HCT116 (cell line): ENCODE measurements at regions not wholly inside any gene's neighbourhood (a gene's known extent, or its start where the extent isn't known, plus 50 kb on each side); places are given as distances from the start of the nearest gene placed in this dataset.

Experiments used
- ATAC-seq: fragments of 200-7000 bp; cut with Tn5 transposase; 2 replicates; pipeline ENCODE4 v1.9.1; 2020; ENCODE audit warnings: mild to moderate bottlenecking, moderate library complexity
- BruUV-seq: library from RNA; stranded (reverse); fragments of 400-500 nt; replicated peaks from 2 replicates; lab custom pipeline; 2021; lab: Mats Ljungman, UMichigan
- CTCF ChIA-PET: fragments of 300-600 bp; sonication (Branson Sonifier 250); formaldehyde crosslinking; loops from one replicate; lab custom pipeline; 2021; ENCODE audit warnings: antibody characterized with exemption; lab: Charles Lee
- POLR2A ChIA-PET: fragments of 300-600, 350-600 bp; sonication (Branson Sonifier 250); formaldehyde crosslinking; loops from one replicate; lab custom pipeline; 2021; ENCODE audit warnings: antibody characterized with exemption; lab: Charles Lee
- RAD21 ChIA-PET, 2 experiments: fragments of 300-600 bp; sonication (Branson Sonifier 250); formaldehyde crosslinking; loops; one replicate each; lab custom pipeline; 2023; ENCODE audit warnings: low total read pairs in 2 of 2; ENCODE audit not compliant: uncharacterized antibody in 2 of 2, unreplicated experiment in 2 of 2, low non-redundant PET in 1 of 2; lab: Charles Lee
- DNase-seq: peaks from one replicate; pipeline ENCODE4 v3.0.0-alpha.2; 2010; ENCODE audit warnings: low read depth, low spot score
- H2AFZ ChIP-seq: fragments of 200-600 bp; shearing (Covaris generic), sonication (generic); 2 replicates; pipeline ENCODE4 v1.6.1; 2017; ENCODE audit warnings: low read depth, mixed run types, mixed read lengths, antibody characterized with exemption, low read length; ENCODE audit not compliant: poor library complexity, severe bottlenecking
- H3K27ac ChIP-seq: 2 replicates; pipeline ENCODE4 v1.5.1; 2012; ENCODE audit warnings: low read depth, low read length
- H3K27me3 ChIP-seq: fragments of 200-600 bp; sonication (generic); 2 replicates; pipeline ENCODE4 v1.6.1; 2016; ENCODE audit warnings: mixed run types, low read length, mixed read lengths; ENCODE audit not compliant: insufficient read depth
- H3K36me3 ChIP-seq, 2 experiments: fragments of 200-500 bp in 1 of 2; fragments of 200-600 bp in 1 of 2; sonication (Bioruptor generic) in 1 of 2; sonication (generic) in 1 of 2; 2 replicates each; pipeline versions ENCODE4 v1.5.1 to v1.6.1; 2014 to 2016; ENCODE audit warnings: low read length in 2 of 2, inconsistent platforms in 1 of 2, mixed read lengths in 1 of 2, mixed run types in 1 of 2; ENCODE audit not compliant: insufficient read depth in 2 of 2, control insufficient read depth in 1 of 2
- H3K4me1 ChIP-seq, 2 experiments: fragments of 200-600 bp in 1 of 2; sonication (generic) in 1 of 2; 2 replicates each; pipeline versions ENCODE4 v1.5.1 to v1.6.1; 2012 to 2017; ENCODE audit warnings: low read length in 2 of 2, inconsistent platforms in 1 of 2, mild to moderate bottlenecking in 1 of 2, mixed read lengths in 1 of 2, mixed run types in 1 of 2, moderate library complexity in 1 of 2; ENCODE audit not compliant: insufficient read depth in 2 of 2, control insufficient read depth in 1 of 2
- H3K4me2 ChIP-seq: fragments of 200-600 bp; sonication (generic); 2 replicates; pipeline ENCODE4 v1.6.1; 2017; ENCODE audit warnings: mixed run types, low read length, mixed read lengths
- H3K4me3 ChIP-seq, 2 experiments: fragments of 200-600 bp in 1 of 2; sonication (generic) in 1 of 2; replicated peaks in 1 of 2; 2 replicates each; pipeline ENCODE4 v1.5.1; 2011 to 2016; ENCODE audit warnings: low read length in 2 of 2, control low read depth in 1 of 2, low read depth in 1 of 2, mild to moderate bottlenecking in 1 of 2, mixed read lengths in 1 of 2, mixed run types in 1 of 2
- H3K79me2 ChIP-seq: fragments of 200-600 bp; sonication (generic); 2 replicates; pipeline ENCODE4 v1.6.1; 2017; ENCODE audit warnings: mild to moderate bottlenecking, mixed run types, low read length, moderate library complexity, mixed read lengths; ENCODE audit not compliant: insufficient read depth
- H3K9ac ChIP-seq: fragments of 200-600 bp; sonication (generic); 2 replicates; pipeline ENCODE4 v1.6.1; 2016; ENCODE audit warnings: low read length, mixed read lengths
- H3K9me2 ChIP-seq: fragments of 200-600 bp; sonication (generic), shearing (Covaris generic); 2 replicates; pipeline ENCODE4 v1.6.1; 2017; ENCODE audit warnings: mixed run types, mild to moderate bottlenecking, moderate library complexity; ENCODE audit not compliant: insufficient read depth
- H3K9me3 ChIP-seq, 2 experiments: fragments of 200-500 bp in 1 of 2; fragments of 200-600 bp in 1 of 2; sonication (Bioruptor generic) in 1 of 2; sonication (generic) in 1 of 2; 2 replicates each; pipeline ENCODE4 v1.6.1; 2014 to 2017; ENCODE audit warnings: low read length in 2 of 2, mixed read lengths in 2 of 2, inconsistent platforms in 1 of 2, low read depth in 1 of 2, mild to moderate bottlenecking in 1 of 2, mixed run types in 1 of 2, moderate library complexity in 1 of 2; ENCODE audit not compliant: control insufficient read depth in 1 of 2, insufficient read depth in 1 of 2
- H4K20me1 ChIP-seq: fragments of 200-600 bp; sonication (generic), shearing (Covaris generic); 2 replicates; pipeline ENCODE4 v1.6.1; 2017; ENCODE audit warnings: mixed run types, mild to moderate bottlenecking, moderate library complexity; ENCODE audit not compliant: insufficient read depth
- CBX3 ChIP-seq: IDR thresholded peaks from 2 replicates; pipeline ENCODE4 v1.6.1; 2012; ENCODE audit warnings: low read depth
- ELF1 ChIP-seq: IDR thresholded peaks from 2 replicates; pipeline ENCODE4 v1.6.1; 2012; ENCODE audit warnings: low read depth, borderline replicate concordance
- EZH2 ChIP-seq: fragments of 200-600 bp; sonication (generic); IDR thresholded peaks from 2 replicates; pipeline ENCODE4 v1.6.1; 2017; ENCODE audit warnings: antibody characterized with exemption, mixed run types
- FOSL1 ChIP-seq: IDR thresholded peaks from 2 replicates; pipeline ENCODE4 v1.6.1; 2012; ENCODE audit warnings: low read depth
- JUND ChIP-seq: IDR thresholded peaks from 2 replicates; pipeline ENCODE4 v1.6.1; 2012
- POLR2A ChIP-seq: IDR thresholded peaks from 2 replicates; pipeline ENCODE4 v1.7.0; 2011; ENCODE audit warnings: borderline replicate concordance; ENCODE audit not compliant: insufficient read depth, insufficient read length; ENCODE audit errors: extremely low read depth
- POLR2AphosphoS5 ChIP-seq: IDR thresholded peaks from 2 replicates; pipeline ENCODE4 v1.6.1; 2011; ENCODE audit warnings: mild to moderate bottlenecking, low read depth, low read length, moderate library complexity
- RAD21 ChIP-seq: IDR thresholded peaks from 2 replicates; pipeline ENCODE4 v1.6.1; 2012; ENCODE audit warnings: low read depth, mild to moderate bottlenecking
- SIN3A ChIP-seq: IDR thresholded peaks from 2 replicates; pipeline ENCODE4 v1.6.1; 2012; ENCODE audit warnings: low read depth
- SP1 ChIP-seq: IDR thresholded peaks from 2 replicates; pipeline ENCODE4 v1.6.1; 2012; ENCODE audit warnings: low read depth
- SRF ChIP-seq: IDR thresholded peaks from 2 replicates; pipeline ENCODE4 v1.6.1; 2012; ENCODE audit warnings: low read depth
- TCF7L2 ChIP-seq: IDR thresholded peaks from 2 replicates; pipeline ENCODE4 v1.7.0; 2011; ENCODE audit warnings: borderline replicate concordance, inconsistent platforms; ENCODE audit not compliant: insufficient read depth, insufficient read length; ENCODE audit errors: extremely low read depth
- YY1 ChIP-seq: IDR thresholded peaks from 2 replicates; pipeline ENCODE4 v1.6.1; 2011; ENCODE audit warnings: low read length, low read depth, moderate library complexity, mild to moderate bottlenecking; ENCODE audit not compliant: insufficient replicate concordance; ENCODE audit errors: extremely low read depth
- ZFX ChIP-seq: fragments of 450-650 bp; IDR thresholded peaks from 2 replicates; pipeline ENCODE4 v1.6.1; 2017
- ZNF274 ChIP-seq: fragments of 200-500 bp; sonication (Bioruptor generic); IDR thresholded peaks from 2 replicates; pipeline ENCODE4 v1.6.1; 2014; ENCODE audit warnings: mild to moderate bottlenecking, low read depth, low read length, inconsistent platforms
- intact Hi-C: fragments of 100-400 bp; cut with micrococcal nuclease; formaldehyde crosslinking; loops from 2 replicates; pipeline ENCODE4 v1.10.0; 2022
- TF ChIP-seq, protein P1 (sequence below), 3 experiments: fragments of 200-600 bp in 1 of 3; sonication (generic) in 1 of 3; IDR thresholded peaks in 2 of 3; conservative IDR thresholded peaks in 1 of 3; 2 replicates each; pipeline ENCODE4 v1.5.1; 2012 to 2017; ENCODE audit warnings: low read depth in 2 of 3, low read length in 2 of 3, antibody characterized with exemption in 1 of 3, borderline replicate concordance in 1 of 3, control low read depth in 1 of 3, mild to moderate bottlenecking in 1 of 3, mixed read lengths in 1 of 3, mixed run types in 1 of 3, moderate library complexity in 1 of 3; ENCODE audit not compliant: insufficient read depth in 1 of 3
- TF ChIP-seq, protein P2 (sequence below): IDR thresholded peaks from 2 replicates; pipeline ENCODE4 v1.6.1; 2012
- TF ChIP-seq, protein P3 (sequence below): IDR thresholded peaks from 2 replicates; pipeline ENCODE4 v1.6.1; 2011; ENCODE audit warnings: mild to moderate bottlenecking, low read length, moderate library complexity; ENCODE audit not compliant: insufficient replicate concordance; ENCODE audit errors: extremely low read depth
- TF ChIP-seq, protein P4 (sequence below): IDR thresholded peaks from 2 replicates; pipeline ENCODE4 v1.6.1; 2012
- TF ChIP-seq, protein P5 (sequence below): IDR thresholded peaks from 2 replicates; pipeline ENCODE4 v1.6.1; 2012; ENCODE audit warnings: low read depth

DNA sequence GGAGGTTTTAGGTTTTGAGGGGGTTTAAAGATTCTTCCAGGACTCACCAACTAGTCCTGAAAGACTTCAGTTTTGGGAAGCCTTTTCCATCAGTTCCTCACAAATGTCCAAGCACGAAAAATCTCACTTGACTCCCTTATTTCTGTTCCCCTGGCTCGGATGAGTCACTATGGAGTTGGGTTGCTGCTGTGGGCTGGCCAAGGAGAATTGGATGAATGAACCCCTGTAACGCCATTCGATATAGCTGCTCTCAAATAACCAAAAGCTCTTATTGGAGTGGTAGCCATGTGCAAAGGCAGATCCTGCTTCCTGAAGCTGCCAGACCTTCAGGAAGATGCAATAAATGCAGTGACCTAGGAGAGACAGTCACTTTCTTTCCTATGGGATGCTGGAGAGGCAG, 417.0 kb downstream of the ZNF521 start:
- Histone ChIP-seq H3K79me2 (no peaks in the 10 kb centered on the region), H3K27ac (no peak overlapping the region), H3K27me3 (0 out of 2 replicates have a peak, but pooled peaks cover 2% of the 10 kb centered on the region), H3K9me3 (no peaks in the 10 kb centered on the region; a peak in 1 of 4 replicates), H3K9me2 (no peaks in the 10 kb centered on the region), H3K36me3 (no peaks in the 10 kb centered on the region), H3K9ac (no peak overlapping the region), H2AFZ (no peak overlapping the region), H4K20me1 (no peaks in the 10 kb centered on the region), H3K4me2 (no peak overlapping the region), H3K4me3 (no peak overlapping the region), H3K4me1 (no peaks in the 10 kb centered on the region)
- no peak for TF ChIP-seq SRF
- no peak for TF ChIP-seq RAD21
- TF ChIP-seq POLR2AphosphoS5 = no peak
- no peak for TF ChIP-seq SIN3A
- TF ChIP-seq, protein P1, sequence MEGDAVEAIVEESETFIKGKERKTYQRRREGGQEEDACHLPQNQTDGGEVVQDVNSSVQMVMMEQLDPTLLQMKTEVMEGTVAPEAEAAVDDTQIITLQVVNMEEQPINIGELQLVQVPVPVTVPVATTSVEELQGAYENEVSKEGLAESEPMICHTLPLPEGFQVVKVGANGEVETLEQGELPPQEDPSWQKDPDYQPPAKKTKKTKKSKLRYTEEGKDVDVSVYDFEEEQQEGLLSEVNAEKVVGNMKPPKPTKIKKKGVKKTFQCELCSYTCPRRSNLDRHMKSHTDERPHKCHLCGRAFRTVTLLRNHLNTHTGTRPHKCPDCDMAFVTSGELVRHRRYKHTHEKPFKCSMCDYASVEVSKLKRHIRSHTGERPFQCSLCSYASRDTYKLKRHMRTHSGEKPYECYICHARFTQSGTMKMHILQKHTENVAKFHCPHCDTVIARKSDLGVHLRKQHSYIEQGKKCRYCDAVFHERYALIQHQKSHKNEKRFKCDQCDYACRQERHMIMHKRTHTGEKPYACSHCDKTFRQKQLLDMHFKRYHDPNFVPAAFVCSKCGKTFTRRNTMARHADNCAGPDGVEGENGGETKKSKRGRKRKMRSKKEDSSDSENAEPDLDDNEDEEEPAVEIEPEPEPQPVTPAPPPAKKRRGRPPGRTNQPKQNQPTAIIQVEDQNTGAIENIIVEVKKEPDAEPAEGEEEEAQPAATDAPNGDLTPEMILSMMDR (IDR thresholded peaks at IDR 0.05 in 2 of 3, conservative IDR thresholded peaks at IDR 0.05 in 1 of 3; ENCODE audit: borderline replicate concordance in 1 of 3, insufficient read depth in 1 of 3, low read depth in 2 of 3, low read length in 2 of 3) = no peak
- TF ChIP-seq SP1 = no peak
- no peak for TF ChIP-seq EZH2
- TF ChIP-seq POLR2A = no peak
- TF ChIP-seq, protein P2, sequence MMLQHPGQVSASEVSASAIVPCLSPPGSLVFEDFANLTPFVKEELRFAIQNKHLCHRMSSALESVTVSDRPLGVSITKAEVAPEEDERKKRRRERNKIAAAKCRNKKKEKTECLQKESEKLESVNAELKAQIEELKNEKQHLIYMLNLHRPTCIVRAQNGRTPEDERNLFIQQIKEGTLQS = no peak
- TF ChIP-seq, protein P3, sequence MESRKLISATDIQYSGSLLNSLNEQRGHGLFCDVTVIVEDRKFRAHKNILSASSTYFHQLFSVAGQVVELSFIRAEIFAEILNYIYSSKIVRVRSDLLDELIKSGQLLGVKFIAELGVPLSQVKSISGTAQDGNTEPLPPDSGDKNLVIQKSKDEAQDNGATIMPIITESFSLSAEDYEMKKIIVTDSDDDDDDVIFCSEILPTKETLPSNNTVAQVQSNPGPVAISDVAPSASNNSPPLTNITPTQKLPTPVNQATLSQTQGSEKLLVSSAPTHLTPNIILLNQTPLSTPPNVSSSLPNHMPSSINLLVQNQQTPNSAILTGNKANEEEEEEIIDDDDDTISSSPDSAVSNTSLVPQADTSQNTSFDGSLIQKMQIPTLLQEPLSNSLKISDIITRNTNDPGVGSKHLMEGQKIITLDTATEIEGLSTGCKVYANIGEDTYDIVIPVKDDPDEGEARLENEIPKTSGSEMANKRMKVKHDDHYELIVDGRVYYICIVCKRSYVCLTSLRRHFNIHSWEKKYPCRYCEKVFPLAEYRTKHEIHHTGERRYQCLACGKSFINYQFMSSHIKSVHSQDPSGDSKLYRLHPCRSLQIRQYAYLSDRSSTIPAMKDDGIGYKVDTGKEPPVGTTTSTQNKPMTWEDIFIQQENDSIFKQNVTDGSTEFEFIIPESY = no peak
- no peak for TF ChIP-seq ZNF274
- TF ChIP-seq ELF1 = no peak
- no peak for TF ChIP-seq FOSL1
- no peak for TF ChIP-seq TCF7L2
- TF ChIP-seq, protein P4, sequence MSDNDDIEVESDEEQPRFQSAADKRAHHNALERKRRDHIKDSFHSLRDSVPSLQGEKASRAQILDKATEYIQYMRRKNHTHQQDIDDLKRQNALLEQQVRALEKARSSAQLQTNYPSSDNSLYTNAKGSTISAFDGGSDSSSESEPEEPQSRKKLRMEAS = no peak
- no peak for TF ChIP-seq JUND
- TF ChIP-seq ZFX = no peak
- TF ChIP-seq, protein P5, sequence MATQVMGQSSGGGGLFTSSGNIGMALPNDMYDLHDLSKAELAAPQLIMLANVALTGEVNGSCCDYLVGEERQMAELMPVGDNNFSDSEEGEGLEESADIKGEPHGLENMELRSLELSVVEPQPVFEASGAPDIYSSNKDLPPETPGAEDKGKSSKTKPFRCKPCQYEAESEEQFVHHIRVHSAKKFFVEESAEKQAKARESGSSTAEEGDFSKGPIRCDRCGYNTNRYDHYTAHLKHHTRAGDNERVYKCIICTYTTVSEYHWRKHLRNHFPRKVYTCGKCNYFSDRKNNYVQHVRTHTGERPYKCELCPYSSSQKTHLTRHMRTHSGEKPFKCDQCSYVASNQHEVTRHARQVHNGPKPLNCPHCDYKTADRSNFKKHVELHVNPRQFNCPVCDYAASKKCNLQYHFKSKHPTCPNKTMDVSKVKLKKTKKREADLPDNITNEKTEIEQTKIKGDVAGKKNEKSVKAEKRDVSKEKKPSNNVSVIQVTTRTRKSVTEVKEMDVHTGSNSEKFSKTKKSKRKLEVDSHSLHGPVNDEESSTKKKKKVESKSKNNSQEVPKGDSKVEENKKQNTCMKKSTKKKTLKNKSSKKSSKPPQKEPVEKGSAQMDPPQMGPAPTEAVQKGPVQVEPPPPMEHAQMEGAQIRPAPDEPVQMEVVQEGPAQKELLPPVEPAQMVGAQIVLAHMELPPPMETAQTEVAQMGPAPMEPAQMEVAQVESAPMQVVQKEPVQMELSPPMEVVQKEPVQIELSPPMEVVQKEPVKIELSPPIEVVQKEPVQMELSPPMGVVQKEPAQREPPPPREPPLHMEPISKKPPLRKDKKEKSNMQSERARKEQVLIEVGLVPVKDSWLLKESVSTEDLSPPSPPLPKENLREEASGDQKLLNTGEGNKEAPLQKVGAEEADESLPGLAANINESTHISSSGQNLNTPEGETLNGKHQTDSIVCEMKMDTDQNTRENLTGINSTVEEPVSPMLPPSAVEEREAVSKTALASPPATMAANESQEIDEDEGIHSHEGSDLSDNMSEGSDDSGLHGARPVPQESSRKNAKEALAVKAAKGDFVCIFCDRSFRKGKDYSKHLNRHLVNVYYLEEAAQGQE = no peak
- no peak for TF ChIP-seq CBX3
- TF ChIP-seq YY1 = no peak
- ChIA-PET CTCF (no interaction called here), RAD21 (no interaction called here), POLR2A (no interaction called here)
- BruUV-seq = no TSS peak
- intact Hi-C loops = no loop called here
- ATAC-seq (no peak), DNase-seq (no peak)
